AG09309 (cell line): ENCODE measurements at regions not wholly inside any gene's neighbourhood (a gene's known extent, or its start where the extent isn't known, plus 50 kb on each side); places are given as distances from the start of the nearest gene placed in this dataset.

ENCODE experiments used
- DNase-seq: peaks from one replicate; pipeline ENCODE4 v3.0.0-alpha.2; 2010; ENCODE audit warnings: low read depth
- H3K4me3 ChIP-seq: 2 replicates; pipeline ENCODE4 v1.5.1; 2011; ENCODE audit warnings: mild to moderate bottlenecking, low read depth, low read length, moderate library complexity; ENCODE audit not compliant: control insufficient read depth
- TF ChIP-seq, protein P1 (sequence below): IDR thresholded peaks from 2 replicates; pipeline ENCODE4 v1.5.1; 2011; ENCODE audit warnings: mild to moderate bottlenecking, low read depth, low read length, inconsistent platforms; ENCODE audit not compliant: insufficient read depth, control insufficient read depth; ENCODE audit errors: missing control alignments

DNA sequence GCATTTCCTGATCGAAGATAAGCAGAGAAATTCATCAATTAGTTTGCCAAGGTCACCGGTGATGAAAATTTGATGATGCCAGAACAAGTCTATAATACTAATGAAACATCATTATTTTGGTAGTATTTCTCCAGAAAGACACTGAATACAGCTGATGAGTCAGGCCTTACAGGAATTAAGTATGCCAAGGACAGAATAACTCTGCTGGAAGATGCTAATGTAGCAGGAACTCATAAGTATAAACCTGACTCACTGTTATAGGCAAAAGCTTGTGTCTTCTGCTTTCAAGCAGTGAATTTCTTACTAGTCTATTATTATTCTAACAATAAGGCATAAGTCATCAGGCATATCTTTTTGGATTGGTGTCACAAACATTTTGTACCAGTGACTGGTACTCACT lies 1825.1 kb upstream of the IGFBP7 start:
- no peak overlapping the region for H3K4me3 ChIP-seq
- TF ChIP-seq, protein P1, sequence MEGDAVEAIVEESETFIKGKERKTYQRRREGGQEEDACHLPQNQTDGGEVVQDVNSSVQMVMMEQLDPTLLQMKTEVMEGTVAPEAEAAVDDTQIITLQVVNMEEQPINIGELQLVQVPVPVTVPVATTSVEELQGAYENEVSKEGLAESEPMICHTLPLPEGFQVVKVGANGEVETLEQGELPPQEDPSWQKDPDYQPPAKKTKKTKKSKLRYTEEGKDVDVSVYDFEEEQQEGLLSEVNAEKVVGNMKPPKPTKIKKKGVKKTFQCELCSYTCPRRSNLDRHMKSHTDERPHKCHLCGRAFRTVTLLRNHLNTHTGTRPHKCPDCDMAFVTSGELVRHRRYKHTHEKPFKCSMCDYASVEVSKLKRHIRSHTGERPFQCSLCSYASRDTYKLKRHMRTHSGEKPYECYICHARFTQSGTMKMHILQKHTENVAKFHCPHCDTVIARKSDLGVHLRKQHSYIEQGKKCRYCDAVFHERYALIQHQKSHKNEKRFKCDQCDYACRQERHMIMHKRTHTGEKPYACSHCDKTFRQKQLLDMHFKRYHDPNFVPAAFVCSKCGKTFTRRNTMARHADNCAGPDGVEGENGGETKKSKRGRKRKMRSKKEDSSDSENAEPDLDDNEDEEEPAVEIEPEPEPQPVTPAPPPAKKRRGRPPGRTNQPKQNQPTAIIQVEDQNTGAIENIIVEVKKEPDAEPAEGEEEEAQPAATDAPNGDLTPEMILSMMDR = no peak
- no peak for DNase-seq

- DNase-seq = no peak
- TF ChIP-seq, protein P1 = no peak
- no peak overlapping the region for H3K4me3 ChIP-seq
These were observed 1826.3 kb upstream of the IGFBP7 start for GRCh38 chr4:58936436-58936835.

GRCh38 chr4:58940167-58940566 lies 1830.0 kb upstream of the IGFBP7 start:
- TF ChIP-seq, protein P1 = no peak
- no peak for DNase-seq
- no peak overlapping the region for H3K4me3 ChIP-seq

DNA sequence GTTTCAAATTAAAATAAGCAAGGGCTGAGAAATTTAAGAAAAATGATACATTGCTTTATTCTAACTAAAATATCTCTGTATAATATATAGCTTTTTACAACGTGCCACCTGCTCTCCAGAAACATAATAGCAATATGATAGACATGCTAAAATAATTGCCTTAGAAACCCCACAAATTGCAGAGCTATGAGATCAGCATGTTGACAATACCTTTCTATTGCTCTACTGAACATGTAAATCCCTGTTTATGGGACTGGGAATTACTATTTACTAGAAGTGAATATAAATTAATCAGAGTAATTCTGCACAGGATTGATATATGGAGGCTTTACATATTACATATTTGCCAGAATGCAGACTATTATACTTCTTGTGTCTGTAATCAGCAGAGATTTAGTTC lies 1831.1 kb upstream of the IGFBP7 start:
- DNase-seq = no peak
- TF ChIP-seq, protein P1 = no peak
- H3K4me3 ChIP-seq = no peak overlapping the region

DNA sequence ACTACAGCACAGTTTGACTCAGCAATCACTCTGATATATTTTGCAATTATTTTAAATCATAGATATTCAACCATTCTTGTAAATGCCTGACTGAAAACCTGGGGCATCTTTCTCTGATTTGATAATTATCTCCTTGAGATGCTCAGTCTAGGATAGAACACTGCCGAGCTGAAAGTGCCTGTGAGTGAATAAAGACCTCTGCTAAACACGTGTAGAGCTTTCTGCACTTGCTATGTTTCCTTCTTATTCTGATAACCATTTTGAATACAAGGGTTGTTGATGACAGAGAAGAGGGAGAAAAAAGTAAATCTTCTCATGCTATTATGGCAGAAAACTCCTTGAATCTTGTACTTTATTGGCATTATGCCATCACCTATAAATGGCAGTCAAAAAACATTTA lies 1843.4 kb upstream of the IGFBP7 start:
- TF ChIP-seq, protein P1 = no peak
- H3K4me3 ChIP-seq = no peak overlapping the region
- no peak for DNase-seq

DNA sequence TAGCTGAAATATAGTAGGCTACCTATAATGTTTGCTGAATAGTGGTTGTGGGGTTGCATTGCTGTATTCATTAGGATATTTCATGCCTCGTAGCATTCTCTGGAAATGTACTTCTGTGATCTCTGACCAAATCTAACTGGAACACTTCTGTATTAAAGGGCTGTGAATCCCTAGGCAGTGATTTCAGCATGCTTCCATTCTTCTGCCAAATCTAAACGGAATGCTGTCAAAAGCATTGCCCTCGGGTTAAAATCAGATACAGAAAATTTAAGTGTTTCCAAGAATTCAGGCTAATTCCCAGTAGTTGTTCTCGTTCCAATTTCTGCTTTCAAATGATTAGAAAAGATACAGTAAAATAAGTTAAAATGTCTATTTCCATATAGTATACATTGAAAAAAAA lies 1847.5 kb upstream of the IGFBP7 start:
- DNase-seq = no peak
- TF ChIP-seq, protein P1 = no peak
- no peak overlapping the region for H3K4me3 ChIP-seq

DNA sequence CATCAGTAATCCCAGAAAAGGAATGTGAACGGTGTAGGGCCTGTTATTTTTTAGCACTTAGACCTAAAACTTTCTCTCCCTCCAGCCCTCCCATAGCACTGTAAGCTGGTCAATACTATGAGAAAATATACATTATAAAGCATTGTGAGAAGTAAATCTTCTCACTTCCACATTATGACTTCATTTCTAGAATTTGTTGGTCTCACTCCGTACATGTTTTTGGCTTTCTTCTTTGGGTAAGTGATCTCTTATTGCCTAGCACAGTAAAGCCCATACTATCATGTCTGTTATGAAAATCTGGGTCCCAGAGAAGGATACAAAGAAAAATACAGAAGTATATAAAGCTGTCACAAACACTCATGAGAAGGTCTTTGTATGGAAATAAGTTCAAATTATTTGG lies 1851.1 kb upstream of the IGFBP7 start:
- TF ChIP-seq, protein P1 = no peak
- H3K4me3 ChIP-seq = no peak overlapping the region
- no peak for DNase-seq
